GM23338 (cell line): ENCODE measurements at regions not wholly inside any gene's neighbourhood (a gene's known extent, or its start where the extent isn't known, plus 50 kb on each side); places are given as distances from the start of the nearest gene placed in this dataset.

Experiments
- ATAC-seq: fragments of 200-7000 bp; cut with Tn5 transposase; 3 replicates; pipeline ENCODE4 v1.9.1; 2020
- DNase-seq: peaks from one replicate; pipeline ENCODE4 v3.0.0-alpha.2; 2015; ENCODE audit warnings: low spot score
- H2AFZ ChIP-seq: fragments of 200-600 bp; sonication (generic); 2 replicates; pipeline ENCODE4 v1.8.0; 2016; ENCODE audit warnings: antibody characterized with exemption, mild to moderate bottlenecking, moderate library complexity
- H3F3A ChIP-seq: fragments of 200-600 bp; sonication (generic); replicated peaks from 2 replicates; pipeline ENCODE4 v1.8.0; 2017; ENCODE audit warnings: antibody characterized with exemption, mixed run types, low read depth
- H3K27ac ChIP-seq: fragments of 200-600 bp; sonication (generic); 2 replicates; pipeline ENCODE4 v1.6.1; 2016; ENCODE audit warnings: low read depth
- H3K27me3 ChIP-seq: fragments of 200-600 bp; sonication (generic); 2 replicates; pipeline ENCODE4 v1.8.0; 2016; ENCODE audit warnings: mild to moderate bottlenecking, mixed run types, moderate library complexity; ENCODE audit not compliant: insufficient read depth
- H3K36me3 ChIP-seq: fragments of 200-600 bp; sonication (generic); 2 replicates; pipeline ENCODE4 v1.8.0; 2016; ENCODE audit warnings: mild to moderate bottlenecking; ENCODE audit not compliant: insufficient read depth
- H3K4me1 ChIP-seq: fragments of 200-600 bp; sonication (generic); 2 replicates; pipeline ENCODE4 v1.8.0; 2016; ENCODE audit warnings: mild to moderate bottlenecking, moderate library complexity; ENCODE audit not compliant: insufficient read depth
- H3K4me2 ChIP-seq: fragments of 200-600 bp; sonication (generic); 2 replicates; pipeline ENCODE4 v1.7.1; 2017; ENCODE audit warnings: mixed run types
- H3K4me3 ChIP-seq: fragments of 200-600 bp; sonication (generic); 2 replicates; pipeline ENCODE4 v1.6.1; 2016; ENCODE audit warnings: mixed run types
- H3K79me2 ChIP-seq: fragments of 200-600 bp; sonication (generic); replicated peaks from 2 replicates; pipeline ENCODE4 v1.8.0; 2017; ENCODE audit warnings: mild to moderate bottlenecking; ENCODE audit not compliant: insufficient read depth
- H3K9me2 ChIP-seq: fragments of 200-600 bp; sonication (generic); 2 replicates; pipeline ENCODE4 v1.8.0; 2017; ENCODE audit not compliant: insufficient read depth
- H4K20me1 ChIP-seq: fragments of 200-600 bp; sonication (generic); replicated peaks from 2 replicates; pipeline ENCODE4 v1.8.0; 2017; ENCODE audit warnings: mild to moderate bottlenecking; ENCODE audit not compliant: insufficient read depth
- H3K27ac Mint-ChIP-seq: 2 replicates; pipeline ENCODE4 v1.8.0; 2020; ENCODE audit warnings: inconsistent platforms, mild to moderate bottlenecking, moderate library complexity, mixed read lengths
- H3K27me3 Mint-ChIP-seq: 3 replicates; pipeline ENCODE4 v1.8.0; 2022; ENCODE audit warnings: low read depth, mild to moderate bottlenecking, moderate library complexity, mixed read lengths, inconsistent platforms; ENCODE audit not compliant: insufficient read depth, poor library complexity
- H3K36me3 Mint-ChIP-seq: 3 replicates; pipeline ENCODE4 v1.8.0; 2021; ENCODE audit warnings: low read depth, mild to moderate bottlenecking, inconsistent platforms, moderate library complexity, mixed read lengths
- H3K4me1 Mint-ChIP-seq: 3 replicates; pipeline ENCODE4 v1.8.0; 2020; ENCODE audit warnings: mild to moderate bottlenecking, inconsistent platforms, mixed read lengths
- H3K4me3 Mint-ChIP-seq: 3 replicates; pipeline ENCODE4 v1.8.0; 2021; ENCODE audit warnings: moderate library complexity, mild to moderate bottlenecking, inconsistent platforms, mixed read lengths
- H3K9me3 Mint-ChIP-seq: 3 replicates; pipeline ENCODE4 v1.8.0; 2020; ENCODE audit warnings: moderate library complexity, mild to moderate bottlenecking, inconsistent platforms, mixed read lengths
- CREB1 ChIP-seq: fragments of 250-450 bp; sonication (Bioruptor Pico); IDR thresholded peaks from 2 replicates; pipeline ENCODE4 v1.5.0; 2020; ENCODE audit warnings: low read depth, mild to moderate bottlenecking, moderate library complexity
- EZH2 ChIP-seq: fragments of 200-600 bp; sonication (generic); IDR thresholded peaks from one replicate; pipeline ENCODE4 v1.8.0; 2017; ENCODE audit warnings: antibody characterized with exemption, mild to moderate bottlenecking, low read depth; ENCODE audit not compliant: unreplicated experiment
- EZH2phosphoT487 ChIP-seq: fragments of 200-600 bp; sonication (generic); IDR thresholded peaks from one replicate; pipeline ENCODE4 v1.8.1; 2018; ENCODE audit warnings: antibody characterized with exemption; ENCODE audit not compliant: unreplicated experiment
- JUNB ChIP-seq: IDR thresholded peaks from one replicate; pipeline ENCODE4 v1.6.1; 2016; ENCODE audit warnings: antibody characterized with exemption; ENCODE audit not compliant: unreplicated experiment
- NANOG ChIP-seq: IDR thresholded peaks from 2 replicates; pipeline ENCODE4 v1.6.1; 2016; ENCODE audit warnings: antibody characterized with exemption, borderline replicate concordance
- POLR2AphosphoS5 ChIP-seq: IDR thresholded peaks from 2 replicates; pipeline ENCODE4 v1.6.1; 2016; ENCODE audit warnings: antibody characterized with exemption, low read depth
- STAT1 ChIP-seq: IDR thresholded peaks from one replicate; pipeline ENCODE4 v1.6.1; 2016; ENCODE audit warnings: antibody characterized with exemption; ENCODE audit not compliant: unreplicated experiment
- ZNF114 ChIP-seq: fragments of 250-450 bp; sonication (Bioruptor Pico); IDR thresholded peaks from 2 replicates; pipeline ENCODE4 v1.5.0; 2020; ENCODE audit warnings: mild to moderate bottlenecking, moderate library complexity
- ZNF331 ChIP-seq: fragments of 250-450 bp; sonication (Bioruptor Pico); IDR thresholded peaks from 2 replicates; pipeline ENCODE4 v1.5.0; 2020; ENCODE audit warnings: low read depth, mild to moderate bottlenecking, moderate library complexity
- TF ChIP-seq, protein P1 (sequence below), 2 experiments: fragments of 200-600 bp in 1 of 2; sonication (generic) in 1 of 2; conservative IDR thresholded peaks; 2 replicates each; pipeline versions ENCODE4 v1.5.1 to v1.6.1; 2016 to 2017; ENCODE audit warnings: antibody characterized with exemption in 2 of 2, low read depth in 2 of 2, mild to moderate bottlenecking in 2 of 2, moderate library complexity in 1 of 2
- TF ChIP-seq, protein P2 (sequence below): IDR thresholded peaks from 2 replicates; pipeline ENCODE4 v1.6.1; 2016; ENCODE audit warnings: antibody characterized with exemption
- TF ChIP-seq, protein P3 (sequence below): IDR thresholded peaks from one replicate; pipeline ENCODE4 v1.6.1; 2018; ENCODE audit warnings: antibody characterized with exemption; ENCODE audit not compliant: unreplicated experiment
- TF ChIP-seq, protein P4 (sequence below): fragments of 250-450 bp; sonication (Bioruptor Pico); IDR thresholded peaks from 2 replicates; pipeline ENCODE4 v1.5.0; 2020; ENCODE audit warnings: mild to moderate bottlenecking, moderate library complexity

DNA sequence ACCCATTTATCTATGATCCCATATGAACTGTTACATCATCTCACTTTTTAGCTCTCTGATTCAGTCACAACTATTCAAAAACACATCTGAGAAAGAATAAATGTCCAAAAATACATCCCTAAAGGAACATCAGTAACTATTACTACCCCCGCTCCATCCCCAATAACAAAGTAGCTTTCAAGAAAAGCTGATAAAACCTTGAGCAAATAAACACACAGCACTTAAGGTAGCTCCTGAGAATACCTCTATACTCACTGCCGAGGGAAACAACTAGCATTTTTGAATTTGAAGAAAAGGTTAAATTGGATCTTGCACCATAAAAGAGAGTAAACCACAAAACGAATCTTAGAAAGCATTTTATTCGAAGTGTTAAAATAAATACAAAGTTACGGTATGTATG lies 63.4 kb downstream of the PMAIP1 start:
- no peak overlapping the region for H3K4me3 Mint-ChIP-seq
- H3K27me3 Mint-ChIP-seq: peaks cover under 1% of the 10 kb centered on the region
- Histone ChIP-seq H2AFZ (no peak overlapping the region), H3K4me1 (no peaks in the 10 kb centered on the region), H3K79me2 (no peaks in the 10 kb centered on the region), H4K20me1 (no peaks in the 10 kb centered on the region), H3K27ac (no peak overlapping the region), H3K4me3 (no peak overlapping the region), H3K27me3 (no peaks in the 10 kb centered on the region), H3K4me2 (no peak overlapping the region), H3F3A (no peaks in the 10 kb centered on the region), H3K9me2 (no peaks in the 10 kb centered on the region), H3K36me3 (no peaks in the 10 kb centered on the region)
- no peak for ATAC-seq
- no peak overlapping the region for H3K27ac Mint-ChIP-seq
- no peaks in the 10 kb centered on the region for H3K36me3 Mint-ChIP-seq
- TF ChIP-seq ZNF114 (CRISPR knock-in tag): no peak
- no peak for TF ChIP-seq ZNF331 (CRISPR knock-in tag)
- TF ChIP-seq, protein P1, sequence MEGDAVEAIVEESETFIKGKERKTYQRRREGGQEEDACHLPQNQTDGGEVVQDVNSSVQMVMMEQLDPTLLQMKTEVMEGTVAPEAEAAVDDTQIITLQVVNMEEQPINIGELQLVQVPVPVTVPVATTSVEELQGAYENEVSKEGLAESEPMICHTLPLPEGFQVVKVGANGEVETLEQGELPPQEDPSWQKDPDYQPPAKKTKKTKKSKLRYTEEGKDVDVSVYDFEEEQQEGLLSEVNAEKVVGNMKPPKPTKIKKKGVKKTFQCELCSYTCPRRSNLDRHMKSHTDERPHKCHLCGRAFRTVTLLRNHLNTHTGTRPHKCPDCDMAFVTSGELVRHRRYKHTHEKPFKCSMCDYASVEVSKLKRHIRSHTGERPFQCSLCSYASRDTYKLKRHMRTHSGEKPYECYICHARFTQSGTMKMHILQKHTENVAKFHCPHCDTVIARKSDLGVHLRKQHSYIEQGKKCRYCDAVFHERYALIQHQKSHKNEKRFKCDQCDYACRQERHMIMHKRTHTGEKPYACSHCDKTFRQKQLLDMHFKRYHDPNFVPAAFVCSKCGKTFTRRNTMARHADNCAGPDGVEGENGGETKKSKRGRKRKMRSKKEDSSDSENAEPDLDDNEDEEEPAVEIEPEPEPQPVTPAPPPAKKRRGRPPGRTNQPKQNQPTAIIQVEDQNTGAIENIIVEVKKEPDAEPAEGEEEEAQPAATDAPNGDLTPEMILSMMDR (conservative IDR thresholded peaks at IDR 0.05; ENCODE audit: low read depth in 2 of 2): no peak
- TF ChIP-seq EZH2phosphoT487: no peak
- TF ChIP-seq NANOG: no peak
- TF ChIP-seq STAT1: no peak
- TF ChIP-seq, protein P2, sequence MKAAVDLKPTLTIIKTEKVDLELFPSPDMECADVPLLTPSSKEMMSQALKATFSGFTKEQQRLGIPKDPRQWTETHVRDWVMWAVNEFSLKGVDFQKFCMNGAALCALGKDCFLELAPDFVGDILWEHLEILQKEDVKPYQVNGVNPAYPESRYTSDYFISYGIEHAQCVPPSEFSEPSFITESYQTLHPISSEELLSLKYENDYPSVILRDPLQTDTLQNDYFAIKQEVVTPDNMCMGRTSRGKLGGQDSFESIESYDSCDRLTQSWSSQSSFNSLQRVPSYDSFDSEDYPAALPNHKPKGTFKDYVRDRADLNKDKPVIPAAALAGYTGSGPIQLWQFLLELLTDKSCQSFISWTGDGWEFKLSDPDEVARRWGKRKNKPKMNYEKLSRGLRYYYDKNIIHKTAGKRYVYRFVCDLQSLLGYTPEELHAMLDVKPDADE: no peak
- TF ChIP-seq EZH2: no peak
- TF ChIP-seq CREB1 (CRISPR knock-in tag): no peak
- TF ChIP-seq, protein P3, sequence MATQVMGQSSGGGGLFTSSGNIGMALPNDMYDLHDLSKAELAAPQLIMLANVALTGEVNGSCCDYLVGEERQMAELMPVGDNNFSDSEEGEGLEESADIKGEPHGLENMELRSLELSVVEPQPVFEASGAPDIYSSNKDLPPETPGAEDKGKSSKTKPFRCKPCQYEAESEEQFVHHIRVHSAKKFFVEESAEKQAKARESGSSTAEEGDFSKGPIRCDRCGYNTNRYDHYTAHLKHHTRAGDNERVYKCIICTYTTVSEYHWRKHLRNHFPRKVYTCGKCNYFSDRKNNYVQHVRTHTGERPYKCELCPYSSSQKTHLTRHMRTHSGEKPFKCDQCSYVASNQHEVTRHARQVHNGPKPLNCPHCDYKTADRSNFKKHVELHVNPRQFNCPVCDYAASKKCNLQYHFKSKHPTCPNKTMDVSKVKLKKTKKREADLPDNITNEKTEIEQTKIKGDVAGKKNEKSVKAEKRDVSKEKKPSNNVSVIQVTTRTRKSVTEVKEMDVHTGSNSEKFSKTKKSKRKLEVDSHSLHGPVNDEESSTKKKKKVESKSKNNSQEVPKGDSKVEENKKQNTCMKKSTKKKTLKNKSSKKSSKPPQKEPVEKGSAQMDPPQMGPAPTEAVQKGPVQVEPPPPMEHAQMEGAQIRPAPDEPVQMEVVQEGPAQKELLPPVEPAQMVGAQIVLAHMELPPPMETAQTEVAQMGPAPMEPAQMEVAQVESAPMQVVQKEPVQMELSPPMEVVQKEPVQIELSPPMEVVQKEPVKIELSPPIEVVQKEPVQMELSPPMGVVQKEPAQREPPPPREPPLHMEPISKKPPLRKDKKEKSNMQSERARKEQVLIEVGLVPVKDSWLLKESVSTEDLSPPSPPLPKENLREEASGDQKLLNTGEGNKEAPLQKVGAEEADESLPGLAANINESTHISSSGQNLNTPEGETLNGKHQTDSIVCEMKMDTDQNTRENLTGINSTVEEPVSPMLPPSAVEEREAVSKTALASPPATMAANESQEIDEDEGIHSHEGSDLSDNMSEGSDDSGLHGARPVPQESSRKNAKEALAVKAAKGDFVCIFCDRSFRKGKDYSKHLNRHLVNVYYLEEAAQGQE: no peak
- TF ChIP-seq, protein P4, sequence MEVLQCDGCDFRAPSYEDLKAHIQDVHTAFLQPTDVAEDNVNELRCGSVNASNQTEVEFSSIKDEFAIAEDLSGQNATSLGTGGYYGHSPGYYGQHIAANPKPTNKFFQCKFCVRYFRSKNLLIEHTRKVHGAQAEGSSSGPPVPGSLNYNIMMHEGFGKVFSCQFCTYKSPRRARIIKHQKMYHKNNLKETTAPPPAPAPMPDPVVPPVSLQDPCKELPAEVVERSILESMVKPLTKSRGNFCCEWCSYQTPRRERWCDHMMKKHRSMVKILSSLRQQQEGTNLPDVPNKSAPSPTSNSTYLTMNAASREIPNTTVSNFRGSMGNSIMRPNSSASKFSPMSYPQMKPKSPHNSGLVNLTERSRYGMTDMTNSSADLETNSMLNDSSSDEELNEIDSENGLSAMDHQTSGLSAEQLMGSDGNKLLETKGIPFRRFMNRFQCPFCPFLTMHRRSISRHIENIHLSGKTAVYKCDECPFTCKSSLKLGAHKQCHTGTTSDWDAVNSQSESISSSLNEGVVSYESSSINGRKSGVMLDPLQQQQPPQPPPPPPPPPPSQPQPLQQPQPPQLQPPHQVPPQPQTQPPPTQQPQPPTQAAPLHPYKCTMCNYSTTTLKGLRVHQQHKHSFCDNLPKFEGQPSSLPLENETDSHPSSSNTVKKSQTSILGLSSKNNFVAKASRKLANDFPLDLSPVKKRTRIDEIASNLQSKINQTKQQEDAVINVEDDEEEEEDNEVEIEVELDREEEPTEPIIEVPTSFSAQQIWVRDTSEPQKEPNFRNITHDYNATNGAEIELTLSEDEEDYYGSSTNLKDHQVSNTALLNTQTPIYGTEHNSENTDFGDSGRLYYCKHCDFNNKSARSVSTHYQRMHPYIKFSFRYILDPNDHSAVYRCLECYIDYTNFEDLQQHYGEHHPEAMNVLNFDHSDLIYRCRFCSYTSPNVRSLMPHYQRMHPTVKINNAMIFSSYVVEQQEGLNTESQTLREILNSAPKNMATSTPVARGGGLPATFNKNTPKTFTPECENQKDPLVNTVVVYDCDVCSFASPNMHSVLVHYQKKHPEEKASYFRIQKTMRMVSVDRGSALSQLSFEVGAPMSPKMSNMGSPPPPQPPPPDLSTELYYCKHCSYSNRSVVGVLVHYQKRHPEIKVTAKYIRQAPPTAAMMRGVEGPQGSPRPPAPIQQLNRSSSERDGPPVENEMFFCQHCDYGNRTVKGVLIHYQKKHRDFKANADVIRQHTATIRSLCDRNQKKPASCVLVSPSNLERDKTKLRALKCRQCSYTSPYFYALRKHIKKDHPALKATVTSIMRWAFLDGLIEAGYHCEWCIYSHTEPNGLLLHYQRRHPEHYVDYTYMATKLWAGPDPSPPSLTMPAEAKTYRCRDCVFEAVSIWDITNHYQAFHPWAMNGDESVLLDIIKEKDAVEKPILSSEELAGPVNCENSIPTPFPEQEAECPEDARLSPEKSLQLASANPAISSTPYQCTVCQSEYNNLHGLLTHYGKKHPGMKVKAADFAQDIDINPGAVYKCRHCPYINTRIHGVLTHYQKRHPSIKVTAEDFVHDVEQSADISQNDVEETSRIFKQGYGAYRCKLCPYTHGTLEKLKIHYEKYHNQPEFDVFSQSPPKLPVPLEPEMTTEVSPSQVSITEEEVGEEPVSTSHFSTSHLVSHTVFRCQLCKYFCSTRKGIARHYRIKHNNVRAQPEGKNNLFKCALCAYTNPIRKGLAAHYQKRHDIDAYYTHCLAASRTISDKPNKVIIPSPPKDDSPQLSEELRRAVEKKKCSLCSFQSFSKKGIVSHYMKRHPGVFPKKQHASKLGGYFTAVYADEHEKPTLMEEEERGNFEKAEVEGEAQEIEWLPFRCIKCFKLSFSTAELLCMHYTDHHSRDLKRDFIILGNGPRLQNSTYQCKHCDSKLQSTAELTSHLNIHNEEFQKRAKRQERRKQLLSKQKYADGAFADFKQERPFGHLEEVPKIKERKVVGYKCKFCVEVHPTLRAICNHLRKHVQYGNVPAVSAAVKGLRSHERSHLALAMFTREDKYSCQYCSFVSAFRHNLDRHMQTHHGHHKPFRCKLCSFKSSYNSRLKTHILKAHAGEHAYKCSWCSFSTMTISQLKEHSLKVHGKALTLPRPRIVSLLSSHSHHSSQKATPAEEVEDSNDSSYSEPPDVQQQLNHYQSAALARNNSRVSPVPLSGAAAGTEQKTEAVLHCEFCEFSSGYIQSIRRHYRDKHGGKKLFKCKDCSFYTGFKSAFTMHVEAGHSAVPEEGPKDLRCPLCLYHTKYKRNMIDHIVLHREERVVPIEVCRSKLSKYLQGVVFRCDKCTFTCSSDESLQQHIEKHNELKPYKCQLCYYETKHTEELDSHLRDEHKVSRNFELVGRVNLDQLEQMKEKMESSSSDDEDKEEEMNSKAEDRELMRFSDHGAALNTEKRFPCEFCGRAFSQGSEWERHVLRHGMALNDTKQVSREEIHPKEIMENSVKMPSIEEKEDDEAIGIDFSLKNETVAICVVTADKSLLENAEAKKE: no peak
- no peak for TF ChIP-seq JUNB
- no peak for TF ChIP-seq POLR2AphosphoS5
- no peaks in the 10 kb centered on the region for H3K9me3 Mint-ChIP-seq
- peaks cover 10% of the 10 kb centered on the region; the same call in 2 of the 3 replicates for H3K4me1 Mint-ChIP-seq
- DNase-seq: no peak
